Bronchial epithelial cell (primary cell): ENCODE measurements at regions not wholly inside any gene's neighbourhood (a gene's known extent, or its start where the extent isn't known, plus 50 kb on each side); places are given as distances from the start of the nearest gene placed in this dataset.

Source experiments
- DNase-seq: peaks from one replicate; pipeline ENCODE4 v3.0.0-alpha.2; 2010; ENCODE audit warnings: low read depth
- FAIRE-seq: peaks from 2 replicates; lab custom pipeline; 2011; peaks lifted over from hg19 to GRCh38; lab: Jason Lieb, UNC
- H3K27me3 ChIP-seq: 2 replicates; pipeline ENCODE4 v1.5.1; 2011; ENCODE audit warnings: low read length; ENCODE audit not compliant: control insufficient read depth, insufficient read depth
- H3K36me3 ChIP-seq: 2 replicates; pipeline ENCODE4 v1.5.1; 2011; ENCODE audit warnings: low read length; ENCODE audit not compliant: control insufficient read depth, insufficient read depth
- H3K4me3 ChIP-seq: 2 replicates; pipeline ENCODE4 v1.5.1; 2011; ENCODE audit warnings: mild to moderate bottlenecking, low read depth, low read length, control low read depth
- CTCF ChIP-seq: IDR thresholded peaks from 2 replicates; pipeline ENCODE4 v1.5.1; 2011; ENCODE audit warnings: mild to moderate bottlenecking, moderate library complexity, low read length, control low read depth, inconsistent platforms; ENCODE audit not compliant: insufficient read depth, severe bottlenecking

- no peak for FAIRE-seq
- Histone ChIP-seq H3K4me3 (no peak overlapping the region), H3K36me3 (no peaks in the 10 kb centered on the region), H3K27me3 (no peaks in the 10 kb centered on the region)
- no peak for DNase-seq
- no peak for TF ChIP-seq CTCF
These were observed 301.7 kb downstream of the EIPR1 start for GRCh38 chr2:3075991-3076340.

- Histone ChIP-seq H3K27me3 (no peaks in the 10 kb centered on the region), H3K36me3 (no peaks in the 10 kb centered on the region), H3K4me3 (no peak overlapping the region)
- no peak for TF ChIP-seq CTCF
- DNase-seq (no peak), FAIRE-seq (no peak)
These were observed 302.2 kb downstream of the EIPR1 start for GRCh38 chr2:3075316-3075990.

GRCh38 chr2:3073704-3074103 lies 303.9 kb downstream of the EIPR1 start:
- H3K4me3 ChIP-seq: no peak overlapping the region
- H3K36me3 ChIP-seq: no peaks in the 10 kb centered on the region
- FAIRE-seq (no peak), DNase-seq (no peak)
- TF ChIP-seq CTCF: no peak
- no peaks in the 10 kb centered on the region for H3K27me3 ChIP-seq

- Histone ChIP-seq H3K36me3 (no peaks in the 10 kb centered on the region), H3K27me3 (no peaks in the 10 kb centered on the region), H3K4me3 (no peak overlapping the region)
- no peak for TF ChIP-seq CTCF
- FAIRE-seq (no peak), DNase-seq (no peak)
These were observed 304.5 kb downstream of the EIPR1 start for GRCh38 chr2:3073041-3073595.

GRCh38 chr2:3071685-3072263 lies 305.8 kb downstream of the EIPR1 start:
- DNase-seq: no peak
- FAIRE-seq: no peak
- no peaks in the 10 kb centered on the region for H3K27me3 ChIP-seq
- TF ChIP-seq CTCF: no peak
- no peaks in the 10 kb centered on the region for H3K36me3 ChIP-seq
- no peak overlapping the region for H3K4me3 ChIP-seq
